Spleen (tissue), 7 donors: ENCODE measurements at regions not wholly inside any gene's neighbourhood (a gene's known extent, or its start where the extent isn't known, plus 50 kb on each side); places are given as distances from the start of the nearest gene placed in this dataset.

Experiments
- CTCF ChIP-seq, 11 experiments: fragments of 200-600 bp in 7 of 11; fragments of 450-650 bp in 4 of 11; sonication (generic) in 4 of 11; IDR thresholded peaks in 8 of 11; conservative IDR thresholded peaks in 3 of 11; 1 replicate in 7 of 11; 2 replicates in 4 of 11; pipeline versions ENCODE4 v1.4.0 to v1.8.0; 2016 to 2021; ENCODE audit warnings: antibody characterized with exemption in 11 of 11, inconsistent platforms in 4 of 11, mild to moderate bottlenecking in 1 of 11
- POLR2A ChIP-seq, 3 donors: fragments of 450-650 bp; IDR thresholded peaks; one replicate each; pipeline ENCODE4 v1.5.1; 2017; ENCODE audit warnings: antibody characterized with exemption in 3 of 3, mild to moderate bottlenecking in 1 of 3
- POLR2AphosphoS5 ChIP-seq, 3 donors: sonication (generic); formaldehyde crosslinking; IDR thresholded peaks; one replicate each; pipeline ENCODE4 v1.5.1; 2017; ENCODE audit warnings: antibody characterized with exemption in 3 of 3
- donor health status: DM: no; HTN: no; CAD: no; lungs with moderate emphysema.
- donor health status: DM: no; HTN: no; CAD: no.
- donor health status: DM: no; HTN: no; CAD: no.

GRCh38 chr5:152632360-152632759 is 227.3 kb upstream of the NMUR2 start:
- TF ChIP-seq POLR2A (IDR thresholded peaks at IDR 0.05) (no peak), CTCF (IDR thresholded peaks at IDR 0.05 in 8 of 11, conservative IDR thresholded peaks at IDR 0.05 in 3 of 11) (no peak), POLR2AphosphoS5 (IDR thresholded peaks at IDR 0.05) (no peak)
